ENCODE measurements at regions not wholly inside any gene's neighbourhood (a gene's known extent, or its start where the extent isn't known, plus 50 kb on each side); places are given as distances from the start of the nearest gene placed in this dataset.

DNA sequence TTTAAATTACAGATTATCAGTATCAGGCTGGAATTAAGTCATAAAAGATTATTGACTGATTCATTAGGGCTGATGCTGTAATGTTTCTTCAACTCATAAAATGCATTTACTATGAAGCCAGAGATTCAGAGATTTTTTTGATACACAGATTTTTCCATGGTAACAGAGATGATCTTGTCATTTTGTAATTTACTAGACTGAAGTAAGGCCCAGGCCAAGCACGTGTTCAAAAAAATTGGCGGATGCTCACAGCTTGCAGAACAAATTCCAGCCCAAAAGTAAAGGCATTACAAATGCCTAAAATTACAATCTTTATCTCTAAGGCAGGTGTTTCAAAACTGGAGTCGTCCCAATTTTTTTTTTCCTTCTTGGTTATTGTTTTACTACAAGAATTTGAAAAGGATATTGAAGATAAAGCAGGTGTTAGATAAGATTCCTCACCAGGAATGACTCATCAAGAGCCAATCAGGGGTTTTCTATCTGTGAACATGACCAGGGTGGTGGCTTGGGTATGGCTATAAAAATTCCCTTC is 78.4 kb upstream of the MEOX2 start:
- TF ChIP-seq, protein P1, sequence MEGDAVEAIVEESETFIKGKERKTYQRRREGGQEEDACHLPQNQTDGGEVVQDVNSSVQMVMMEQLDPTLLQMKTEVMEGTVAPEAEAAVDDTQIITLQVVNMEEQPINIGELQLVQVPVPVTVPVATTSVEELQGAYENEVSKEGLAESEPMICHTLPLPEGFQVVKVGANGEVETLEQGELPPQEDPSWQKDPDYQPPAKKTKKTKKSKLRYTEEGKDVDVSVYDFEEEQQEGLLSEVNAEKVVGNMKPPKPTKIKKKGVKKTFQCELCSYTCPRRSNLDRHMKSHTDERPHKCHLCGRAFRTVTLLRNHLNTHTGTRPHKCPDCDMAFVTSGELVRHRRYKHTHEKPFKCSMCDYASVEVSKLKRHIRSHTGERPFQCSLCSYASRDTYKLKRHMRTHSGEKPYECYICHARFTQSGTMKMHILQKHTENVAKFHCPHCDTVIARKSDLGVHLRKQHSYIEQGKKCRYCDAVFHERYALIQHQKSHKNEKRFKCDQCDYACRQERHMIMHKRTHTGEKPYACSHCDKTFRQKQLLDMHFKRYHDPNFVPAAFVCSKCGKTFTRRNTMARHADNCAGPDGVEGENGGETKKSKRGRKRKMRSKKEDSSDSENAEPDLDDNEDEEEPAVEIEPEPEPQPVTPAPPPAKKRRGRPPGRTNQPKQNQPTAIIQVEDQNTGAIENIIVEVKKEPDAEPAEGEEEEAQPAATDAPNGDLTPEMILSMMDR (IDR thresholded peaks at IDR 0.05; ENCODE audit: low read depth, low read length), result no peak
- TF ChIP-seq POLR2A (IDR thresholded peaks at IDR 0.05; ENCODE audit: extremely low read depth, insufficient read length), result no peak
- no peak for TF ChIP-seq MYC (IDR thresholded peaks at IDR 0.05; ENCODE audit: low read depth, low read length)
- TF ChIP-seq, protein P2, sequence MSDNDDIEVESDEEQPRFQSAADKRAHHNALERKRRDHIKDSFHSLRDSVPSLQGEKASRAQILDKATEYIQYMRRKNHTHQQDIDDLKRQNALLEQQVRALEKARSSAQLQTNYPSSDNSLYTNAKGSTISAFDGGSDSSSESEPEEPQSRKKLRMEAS (IDR thresholded peaks at IDR 0.05; ENCODE audit: low read depth, low read length), result no peak

Measured in NB4 (cell line).